ENCODE measurements at regions not wholly inside any gene's neighbourhood (a gene's known extent, or its start where the extent isn't known, plus 50 kb on each side); places are given as distances from the start of the nearest gene placed in this dataset.
"Not testable (repeated sequence)": the region's sequence is repeated elsewhere in the genome, so short reads cannot be mapped to it uniquely, and the experiment has no call there.

DNA sequence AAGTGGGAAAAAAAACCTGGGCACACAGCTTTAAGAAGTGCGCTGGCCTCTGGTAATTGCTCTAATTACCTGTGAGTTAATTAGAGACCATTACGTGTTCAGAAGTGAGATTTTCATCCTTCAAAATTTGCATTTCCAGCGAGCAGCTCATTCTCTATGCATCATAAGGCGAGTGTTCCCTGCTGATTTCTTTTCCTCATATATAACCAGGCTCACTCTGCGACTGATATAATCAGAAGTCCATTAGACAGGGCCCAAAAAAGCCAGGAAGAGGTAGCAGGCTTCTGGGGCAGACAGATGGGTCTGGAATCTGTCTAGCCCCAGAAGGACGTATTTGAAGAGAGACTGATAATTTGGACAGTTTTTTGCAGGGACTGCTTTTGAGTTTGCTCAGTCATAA lies 158.7 kb downstream of the MTHFS start:
- DNase-seq (ENCODE audit: low read depth in 2 of 3, low spot score in 1 of 3) = no peak

DNA sequence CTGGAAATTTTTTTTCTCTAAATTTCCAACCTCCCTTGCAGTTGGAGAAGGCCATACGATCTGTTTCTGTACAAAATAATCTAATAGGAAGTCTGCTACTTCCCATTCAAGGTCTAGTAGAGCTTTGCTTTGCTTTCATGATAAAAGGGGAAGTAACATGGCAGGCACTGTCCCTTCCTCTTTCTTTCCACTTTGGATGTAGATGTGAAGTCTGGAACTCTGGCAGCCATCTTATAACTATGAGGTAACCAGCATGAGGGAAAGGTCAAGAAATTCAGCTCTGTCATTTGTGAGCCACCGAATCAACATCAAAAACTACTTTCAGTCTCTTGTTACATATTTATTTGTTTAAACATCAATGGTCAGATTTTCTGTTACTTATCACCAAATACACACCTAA lies 156.3 kb downstream of the MTHFS start:
- no peak for DNase-seq (ENCODE audit: low read depth in 2 of 3, low spot score in 1 of 3)

DNA sequence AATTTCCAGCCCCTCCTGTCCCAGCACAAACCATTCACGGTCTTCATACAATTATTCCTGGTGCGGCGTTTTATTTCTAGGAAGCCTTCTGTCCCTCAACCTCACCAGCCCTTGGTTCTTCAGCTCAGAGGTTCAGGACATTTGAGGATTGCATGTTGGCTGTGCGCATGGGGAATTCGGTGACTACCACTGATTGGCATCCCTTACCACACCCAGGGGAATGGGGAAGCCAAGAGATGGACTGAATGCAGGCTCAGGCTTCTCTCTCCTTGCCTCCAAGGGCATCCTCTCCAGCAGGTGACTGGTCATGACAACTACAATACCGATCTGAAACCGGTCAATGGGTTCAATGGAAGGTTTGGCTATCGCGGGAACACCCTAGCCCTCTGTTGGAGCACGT lies 153.8 kb downstream of the MTHFS start:
- DNase-seq (ENCODE audit: low read depth in 2 of 3, low spot score in 1 of 3) = no peak

DNA sequence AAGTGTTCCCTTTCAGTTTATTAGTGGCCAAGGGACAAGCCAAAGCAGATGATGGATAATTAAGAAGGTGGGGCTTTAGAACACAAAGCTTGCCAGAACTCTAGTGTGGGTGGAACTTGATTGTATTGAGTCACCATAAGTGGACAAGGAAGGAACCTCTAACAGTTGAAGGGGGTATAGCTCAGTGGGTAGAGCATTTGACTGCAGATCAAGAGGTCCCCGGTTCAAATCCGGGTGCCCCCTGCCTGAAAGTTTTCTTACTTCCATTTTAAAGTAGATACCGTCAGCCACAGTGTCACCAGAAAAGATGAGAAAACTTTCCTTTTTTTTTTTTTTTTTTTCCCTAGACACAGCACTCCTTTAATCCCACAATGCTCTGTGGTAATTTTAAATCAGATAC lies 152.3 kb downstream of the MTHFS start:
- DNase-seq (ENCODE audit: low read depth in 2 of 3, low spot score in 1 of 3) = peak in 1 of 3 donors; percentile 9

DNA sequence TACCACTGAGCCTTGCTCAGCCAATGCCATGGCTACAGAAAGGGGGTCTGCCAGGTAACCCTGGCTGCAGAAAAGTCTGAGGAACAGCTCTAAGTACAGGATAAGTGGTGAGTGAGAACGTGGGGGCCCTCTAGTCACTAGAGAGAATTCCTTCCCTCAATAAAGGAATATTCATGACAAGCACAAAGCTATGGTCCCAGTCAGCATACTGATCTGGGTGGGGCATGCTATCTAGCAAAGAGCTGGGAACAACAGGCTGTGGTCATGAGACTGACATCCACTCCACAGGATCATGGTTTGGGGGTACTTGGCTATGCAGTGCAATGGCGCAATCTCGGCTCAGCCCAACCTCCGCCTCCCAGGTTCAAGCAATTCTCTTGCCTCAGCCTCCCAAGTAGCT lies 140.4 kb downstream of the MTHFS start:
- no peak for DNase-seq (ENCODE audit: low read depth in 2 of 3, low spot score in 1 of 3)

DNA sequence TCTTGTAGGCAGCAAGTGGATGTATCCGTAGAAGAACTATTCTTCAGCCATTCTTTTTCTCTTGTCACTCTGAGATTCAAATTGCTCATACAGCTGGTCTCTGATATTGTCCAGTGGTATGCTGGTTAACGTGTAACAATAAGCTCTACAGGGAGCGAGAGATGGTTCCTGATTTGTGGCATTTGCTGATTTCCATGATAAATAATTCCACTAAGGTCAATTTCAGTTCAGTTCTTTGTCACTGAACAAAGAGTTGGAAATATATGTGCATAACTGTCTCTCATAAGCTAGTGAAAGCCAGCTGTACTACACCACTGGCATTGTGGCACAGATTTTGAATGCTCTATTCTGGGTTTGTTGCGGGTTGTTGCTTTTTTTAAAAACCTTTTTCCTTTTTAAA lies 131.7 kb downstream of the MTHFS start:
- no peak for DNase-seq (ENCODE audit: low read depth in 2 of 3, low spot score in 1 of 3)

DNA sequence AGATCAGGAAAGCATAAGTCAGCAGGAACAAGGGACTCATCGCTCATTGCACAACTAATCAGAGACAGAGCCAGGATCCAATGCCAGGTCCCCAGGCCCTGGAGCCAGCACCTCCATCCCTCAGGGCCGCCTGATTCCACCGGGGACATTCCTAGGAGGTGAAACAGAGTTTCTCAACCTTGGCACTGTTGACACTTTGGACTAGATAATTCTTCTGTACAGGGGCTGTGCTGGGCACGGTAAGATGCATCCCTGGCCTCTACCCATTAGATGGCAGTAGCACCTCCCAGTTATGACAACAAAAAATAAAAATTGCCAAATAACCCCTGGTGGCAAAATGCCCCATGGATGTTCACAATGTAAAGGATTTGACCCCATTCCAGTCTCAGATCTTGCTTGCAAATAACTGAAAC lies 127.7 kb downstream of the MTHFS start:
- peak in 1 of 3 donors; percentile 2 for DNase-seq (ENCODE audit: low read depth in 2 of 3, low spot score in 1 of 3)

DNA sequence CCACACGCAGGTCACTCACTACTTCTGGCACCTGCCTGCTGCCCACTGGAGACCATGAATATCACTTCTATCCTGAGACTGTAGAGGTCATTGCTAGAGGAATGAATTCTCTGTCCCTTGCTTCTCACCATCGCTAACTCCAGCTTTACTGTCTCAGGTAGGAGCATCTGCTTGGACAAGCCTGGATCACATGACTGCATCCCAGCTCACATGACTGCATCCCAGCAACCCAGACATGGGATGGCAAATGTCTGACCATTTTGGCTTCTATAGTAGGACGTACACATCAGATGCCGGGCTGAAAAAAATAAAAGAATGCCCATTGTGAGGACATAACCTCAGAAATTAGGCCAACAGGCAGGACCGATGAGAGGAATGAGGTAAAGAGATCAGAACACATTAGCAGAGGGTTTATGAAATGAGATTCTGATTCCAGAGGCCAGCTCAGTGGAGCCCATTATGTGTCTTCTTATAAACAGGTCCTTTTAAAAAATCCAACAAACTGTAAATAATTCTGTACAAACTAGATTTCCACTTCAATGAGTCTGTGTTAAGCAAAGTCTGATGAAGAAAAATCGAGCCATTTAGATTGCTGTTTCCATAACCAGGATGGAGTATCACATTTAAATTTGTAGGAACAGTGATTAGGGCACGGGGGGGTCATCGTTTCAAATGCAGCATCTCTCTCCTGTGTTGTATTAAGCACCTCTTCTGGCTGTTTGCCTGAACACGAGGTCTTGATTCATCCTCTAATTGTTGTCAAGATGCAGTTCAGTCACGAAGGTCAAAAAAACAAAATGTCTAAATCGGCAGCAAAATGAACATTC lies 126.7 kb downstream of the MTHFS start:
- no peak for DNase-seq (ENCODE audit: low read depth in 2 of 3, low spot score in 1 of 3)

DNA sequence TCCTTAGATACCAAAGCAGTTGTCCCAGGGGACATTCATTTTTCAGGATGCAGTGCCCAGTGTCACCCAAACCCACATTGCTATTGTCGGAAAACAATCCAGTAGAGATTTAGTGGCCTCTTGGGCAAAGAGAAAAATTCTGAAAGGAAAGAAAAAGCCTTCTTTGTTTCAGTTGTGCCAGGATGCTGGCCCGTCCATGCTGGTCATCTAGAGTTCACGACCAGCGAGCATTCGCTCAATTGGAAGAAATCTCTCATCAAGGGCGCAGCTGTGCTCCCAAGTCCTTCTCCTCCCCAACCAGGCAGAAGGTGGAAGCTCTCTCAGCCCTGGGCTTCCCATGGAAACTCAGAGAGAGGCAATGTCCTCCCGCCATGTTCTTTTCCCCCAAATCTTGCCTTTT lies 123.7 kb downstream of the MTHFS start:
- DNase-seq (ENCODE audit: low read depth in 2 of 3, low spot score in 1 of 3) = no peak

DNA sequence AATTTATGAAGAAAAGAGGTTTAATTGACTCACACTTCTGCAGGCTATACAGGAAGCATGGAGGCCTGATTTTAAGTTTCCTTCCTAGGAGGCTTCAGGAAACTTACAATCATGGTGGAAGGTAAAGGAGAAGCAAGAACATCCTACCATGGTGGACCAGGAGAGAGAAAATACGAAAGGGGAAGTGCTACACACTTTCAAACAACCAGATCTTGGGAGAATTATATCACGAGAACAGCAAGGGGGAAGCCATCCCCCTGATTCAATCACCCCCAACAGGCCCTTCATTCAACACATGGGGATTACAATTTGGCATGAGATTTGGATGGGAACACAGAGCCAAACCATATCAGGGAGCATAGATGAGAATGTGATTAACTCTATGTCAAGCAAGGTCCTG lies 121.0 kb downstream of the MTHFS start:
- DNase-seq (ENCODE audit: low read depth in 2 of 3, low spot score in 1 of 3) = no peak

DNA sequence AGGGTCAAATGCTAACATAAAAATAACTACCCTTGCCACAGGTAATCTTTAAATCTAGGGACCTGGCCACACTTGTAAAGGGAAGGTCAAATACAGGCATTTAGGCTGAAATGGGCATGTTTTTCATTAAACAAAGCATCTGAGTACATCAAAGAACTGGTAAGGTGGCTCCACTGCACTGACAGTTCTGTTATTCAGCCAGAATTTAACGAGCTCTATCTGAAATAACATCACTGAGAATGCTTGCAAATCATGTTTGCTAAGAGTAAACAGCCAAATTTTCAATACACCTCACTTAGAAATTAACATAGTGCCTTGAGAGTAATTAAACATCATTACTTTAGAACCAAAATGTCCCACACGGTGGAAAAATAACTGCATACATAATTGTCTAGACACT lies 118.9 kb downstream of the MTHFS start:
- DNase-seq (ENCODE audit: low read depth in 2 of 3, low spot score in 1 of 3) = no peak

DNA sequence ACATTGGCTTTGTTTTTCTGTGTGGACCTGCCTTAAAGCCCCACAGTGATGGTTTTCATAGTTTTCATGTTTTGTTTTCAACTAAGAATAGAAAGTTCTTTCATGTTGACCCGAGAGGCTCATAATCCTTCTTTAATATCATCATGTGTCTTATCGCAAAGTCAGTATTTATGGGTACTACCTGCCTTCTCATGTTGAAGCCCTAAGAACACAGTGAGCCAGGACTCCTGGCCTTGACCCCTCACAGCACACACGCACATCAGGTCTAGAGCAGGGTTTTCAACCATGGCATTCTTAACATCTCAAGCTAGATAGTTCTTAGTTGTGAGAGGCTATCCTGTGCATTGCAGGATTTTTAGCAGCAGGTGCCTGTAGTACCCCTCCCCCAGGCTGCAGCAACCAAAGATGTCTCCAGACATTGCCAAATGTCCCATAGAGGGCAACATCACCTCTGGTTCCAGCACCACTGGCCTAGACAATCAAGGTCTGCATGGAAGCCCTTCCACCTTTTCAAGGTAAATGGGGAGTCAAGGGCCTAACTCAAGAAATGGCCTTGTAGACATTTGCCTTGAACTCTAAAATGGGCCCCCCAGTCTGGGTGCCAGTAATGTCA lies 118.3 kb downstream of the MTHFS start:
- no peak for DNase-seq (ENCODE audit: low read depth in 2 of 3, low spot score in 1 of 3)

DNA sequence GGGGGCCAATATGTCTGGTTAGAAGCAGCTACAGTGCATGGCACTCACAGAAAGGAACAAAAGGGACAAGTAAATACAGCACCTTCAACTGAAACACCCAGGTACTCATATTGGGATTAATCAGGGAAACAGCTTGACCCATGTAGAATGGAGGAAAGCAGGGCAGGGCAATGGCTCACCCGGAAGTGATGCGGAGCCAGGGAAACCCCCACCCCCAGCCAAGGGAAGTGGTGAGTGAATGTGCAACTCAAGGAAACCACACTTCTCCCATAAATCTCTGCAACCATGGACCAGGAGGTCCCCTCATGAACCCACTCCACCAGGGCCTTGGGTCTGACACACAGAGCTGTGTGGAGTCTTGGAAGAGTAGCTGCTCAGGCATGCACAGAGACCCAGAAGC lies 117.1 kb downstream of the MTHFS start:
- DNase-seq (ENCODE audit: low read depth in 2 of 3, low spot score in 1 of 3) = no peak

DNA sequence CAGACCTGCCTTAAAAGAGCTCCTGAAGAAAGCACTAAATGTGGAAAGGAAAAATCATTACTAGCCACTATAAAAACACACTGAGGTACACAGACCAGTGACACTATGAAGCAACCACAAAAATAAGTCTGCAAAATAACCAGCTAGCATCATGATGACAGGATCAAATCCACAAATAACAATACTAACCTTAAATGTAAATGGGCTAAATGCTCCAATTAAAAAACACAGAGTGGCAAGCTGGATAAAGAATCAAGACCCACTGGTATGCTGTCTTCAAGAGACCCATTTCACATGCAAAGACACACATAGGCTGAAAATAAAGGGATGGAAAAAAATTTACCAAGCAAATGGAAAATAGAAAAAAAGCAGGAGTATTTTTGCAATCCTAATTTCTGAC lies 114.5 kb downstream of the MTHFS start:
- not testable (repeated sequence) for DNase-seq (ENCODE audit: low read depth in 2 of 3, low spot score in 1 of 3)
